Endothelial cell of umbilical vein (primary cell): ENCODE measurements at regions not wholly inside any gene's neighbourhood (a gene's known extent, or its start where the extent isn't known, plus 50 kb on each side); places are given as distances from the start of the nearest gene placed in this dataset.

Source experiments
- BruUV-seq: library from RNA; stranded (reverse); fragments of 400-500 nt; replicated peaks from 2 replicates; lab custom pipeline; 2021; lab: Mats Ljungman, UMichigan
- CTCF ChIA-PET: fragments of 300-600, 350-600 bp; sonication (Branson Sonifier 250); formaldehyde crosslinking; loops from one replicate; lab custom pipeline; 2021; ENCODE audit warnings: antibody characterized with exemption, inconsistent platforms; lab: Charles Lee
- POLR2A ChIA-PET: fragments of 300-600, 350-600 bp; sonication (Branson Sonifier 250); formaldehyde crosslinking; loops from one replicate; lab custom pipeline; 2021; ENCODE audit warnings: antibody characterized with exemption, inconsistent platforms; lab: Charles Lee
- DNase-seq: peaks from one replicate; pipeline ENCODE4 v3.0.0-alpha.2; 2011; ENCODE audit warnings: low read depth, low spot score
- FAIRE-seq: peaks from 2 replicates; lab custom pipeline; 2011; peaks lifted over from hg19 to GRCh38; lab: Jason Lieb, UNC
- H2AFZ ChIP-seq: 2 replicates; pipeline ENCODE4 v1.6.0; 2012; ENCODE audit warnings: low read depth, low read length, control low read depth, inconsistent platforms
- H3K27ac ChIP-seq: 2 replicates; pipeline ENCODE4 v1.5.1; 2011; ENCODE audit warnings: low read depth, mild to moderate bottlenecking, control low read depth, low read length, moderate library complexity; ENCODE audit not compliant: insufficient read depth
- H3K27me3 ChIP-seq, 2 experiments: 2 replicates each; pipeline versions ENCODE4 v1.6.0 to v1.6.1; 2011; ENCODE audit warnings: low read length in 2 of 2, mixed read lengths in 1 of 2; ENCODE audit not compliant: control insufficient read depth in 2 of 2, insufficient read depth in 2 of 2
- H3K36me3 ChIP-seq, 2 experiments: 2 replicates in 1 of 2; 3 replicates in 1 of 2; pipeline ENCODE4 v1.5.1; 2011; ENCODE audit warnings: low read length in 2 of 2, mild to moderate bottlenecking in 1 of 2, moderate library complexity in 1 of 2; ENCODE audit not compliant: control insufficient read depth in 2 of 2, insufficient read depth in 2 of 2; ENCODE audit errors: extremely low read depth in 1 of 2
- H3K4me1 ChIP-seq: 3 replicates; pipeline ENCODE4 v1.5.1; 2011; ENCODE audit warnings: mild to moderate bottlenecking, low read length; ENCODE audit not compliant: control insufficient read depth, insufficient read depth; ENCODE audit errors: extremely low read depth
- H3K4me2 ChIP-seq: 2 replicates; pipeline ENCODE4 v1.6.1; 2011; ENCODE audit warnings: low read length, control low read depth, mixed read lengths; ENCODE audit not compliant: insufficient read depth
- H3K4me3 ChIP-seq, 3 experiments: fragments of 200-600 bp in 1 of 3; sonication (generic), shearing (Covaris generic) in 1 of 3; replicated peaks in 1 of 3; 2 replicates each; pipeline ENCODE4 v1.5.1; 2011 to 2016; ENCODE audit warnings: control low read depth in 3 of 3, low read length in 3 of 3, mild to moderate bottlenecking in 2 of 3, inconsistent platforms in 1 of 3, low read depth in 1 of 3, moderate library complexity in 1 of 3; ENCODE audit not compliant: insufficient read depth in 1 of 3
- H3K79me2 ChIP-seq: 2 replicates; pipeline ENCODE4 v1.6.0; 2012; ENCODE audit warnings: low read length, inconsistent platforms; ENCODE audit not compliant: control insufficient read depth, insufficient read depth
- H3K9ac ChIP-seq: replicated peaks from 2 replicates; pipeline ENCODE3; 2011; ENCODE audit warnings: low read length, control low read depth; ENCODE audit not compliant: insufficient read depth; ENCODE audit errors: extremely low read depth
- H3K9me1 ChIP-seq: replicated peaks from 3 replicates; pipeline ENCODE4 v1.6.0; 2011; ENCODE audit warnings: mild to moderate bottlenecking, low read length; ENCODE audit not compliant: control insufficient read depth, insufficient read depth; ENCODE audit errors: extremely low read depth
- H3K9me3 ChIP-seq: replicated peaks from 2 replicates; pipeline ENCODE4 v1.5.1; 2012; ENCODE audit warnings: low read length, inconsistent platforms; ENCODE audit not compliant: control insufficient read depth, insufficient read depth
- H4K20me1 ChIP-seq: replicated peaks from 2 replicates; pipeline ENCODE3; 2011; ENCODE audit warnings: mild to moderate bottlenecking, low read length; ENCODE audit not compliant: control insufficient read depth, insufficient read depth; ENCODE audit errors: extremely low read depth
- CTCF ChIP-seq, 2 donors: IDR thresholded peaks; 1 replicate in 1 of 2; 2 replicates in 1 of 2; pipeline ENCODE4 v1.5.1; 2011; ENCODE audit warnings: low read length in 2 of 2, mild to moderate bottlenecking in 2 of 2, moderate library complexity in 2 of 2, control low read depth in 1 of 2, inconsistent platforms in 1 of 2, low read depth in 1 of 2; ENCODE audit not compliant: insufficient read depth in 1 of 2; ENCODE audit errors: extremely low read depth in 1 of 2
- EZH2 ChIP-seq: IDR thresholded peaks from 2 replicates; pipeline ENCODE4 v1.6.1; 2012; ENCODE audit warnings: borderline replicate concordance, low read depth, mild to moderate bottlenecking, moderate library complexity, low read length, inconsistent platforms; ENCODE audit not compliant: severe bottlenecking
- FOS ChIP-seq: IDR thresholded peaks from 2 replicates; pipeline ENCODE4 v1.6.1; 2011; ENCODE audit warnings: mild to moderate bottlenecking, low read length, moderate library complexity, borderline replicate concordance; ENCODE audit not compliant: insufficient read depth
- GATA2 ChIP-seq: IDR thresholded peaks from 2 replicates; pipeline ENCODE4 v1.7.0; 2011; ENCODE audit warnings: low read depth, mild to moderate bottlenecking, moderate library complexity, mixed read lengths, low read length; ENCODE audit not compliant: insufficient read length, insufficient read depth
- JUN ChIP-seq: IDR thresholded peaks from 2 replicates; pipeline ENCODE4 v1.6.1; 2011; ENCODE audit warnings: borderline replicate concordance, low read depth; ENCODE audit not compliant: insufficient read length, insufficient read depth
- MAX ChIP-seq: IDR thresholded peaks from 2 replicates; pipeline ENCODE4 v1.6.1; 2011; ENCODE audit not compliant: insufficient read depth, insufficient read length
- MYC ChIP-seq: IDR thresholded peaks from one replicate; pipeline ENCODE4 v1.6.1; 2011; ENCODE audit warnings: mild to moderate bottlenecking, low read depth, low read length
- POLR2A ChIP-seq: IDR thresholded peaks from 2 replicates; pipeline ENCODE4 v1.6.1; 2012; ENCODE audit warnings: low read depth, mild to moderate bottlenecking, control low read depth, low read length
- POLR2AphosphoS5 ChIP-seq: IDR thresholded peaks from 2 replicates; pipeline ENCODE4 v1.6.1; 2012; ENCODE audit warnings: low read depth, mild to moderate bottlenecking, control low read depth, low read length, moderate library complexity; ENCODE audit not compliant: insufficient read depth
- dilution Hi-C: fragments of 300-500 bp; cut with MboI; formaldehyde crosslinking; loops from one replicate; pipeline ENCODE4 v1.15.0; 2019; ENCODE audit warnings: low sequenced_read_pairs; ENCODE audit not compliant: extremely low pct_ligation_motif_present
- intact Hi-C: fragments of 100-400 bp; cut with micrococcal nuclease; formaldehyde crosslinking; loops from one replicate; pipeline ENCODE4 v1.10.0; 2022

- ChIA-PET POLR2A (no interaction called here), CTCF (no interaction called here)
- no TSS peak for BruUV-seq
- Histone ChIP-seq H3K79me2 (no peaks in the 10 kb centered on the region), H3K36me3 (no peaks in the 10 kb centered on the region), H3K9ac (no peak overlapping the region), H2AFZ (no peak overlapping the region), H3K27ac (no peak overlapping the region), H3K4me1 (no peaks in the 10 kb centered on the region), H3K27me3 (no peaks in the 10 kb centered on the region), H4K20me1 (no peaks in the 10 kb centered on the region), H3K4me3 (no peak overlapping the region), H3K4me2 (no peak overlapping the region), H3K9me3 (no peaks in the 10 kb centered on the region), H3K9me1 (no peaks in the 10 kb centered on the region)
- DNase-seq (no peak), FAIRE-seq (no peak)
- no peak for TF ChIP-seq POLR2A
- TF ChIP-seq GATA2 = no peak
- TF ChIP-seq MAX = no peak
- no peak for TF ChIP-seq POLR2AphosphoS5
- TF ChIP-seq MYC = no peak
- no peak for TF ChIP-seq EZH2
- TF ChIP-seq CTCF (IDR thresholded peaks at IDR 0.05; ENCODE audit: extremely low read depth in 1 of 2, insufficient read depth in 1 of 2, low read depth in 1 of 2, low read length in 2 of 2) = no peak
- no peak for TF ChIP-seq FOS
- no peak for TF ChIP-seq JUN
- intact Hi-C loops = no loop called here
- dilution Hi-C loops = no loop called here
These were observed 58.6 kb upstream of the RELN start for GRCh38 chr7:104048055-104048454.
